ENCODE measurements at regions not wholly inside any gene's neighbourhood (a gene's known extent, or its start where the extent isn't known, plus 50 kb on each side); places are given as distances from the start of the nearest gene placed in this dataset.

GRCh38 chr18:61724532-61724931, 168.3 kb downstream of the RNF152 start:
- TF ChIP-seq EZH2phosphoT487 (IDR thresholded peaks at IDR 0.05; ENCODE audit: borderline replicate concordance, low read depth) (no peak), FOXM1 (IDR thresholded peaks at IDR 0.05; ENCODE audit: low read depth) (no peak), RCOR1 (IDR thresholded peaks at IDR 0.05; ENCODE audit: low read length) (no peak), POLR2AphosphoS5 (IDR thresholded peaks at IDR 0.05; ENCODE audit: low read depth, low read length) (no peak), CTCF (IDR thresholded peaks at IDR 0.05) (no peak), REST (IDR thresholded peaks at IDR 0.05; ENCODE audit: low read depth, low read length) (no peak), FOSL2 (IDR thresholded peaks at IDR 0.05; ENCODE audit: borderline replicate concordance, low read depth) (no peak), JUND (IDR thresholded peaks at IDR 0.05) (no peak), TAF1 (IDR thresholded peaks at IDR 0.05; ENCODE audit: borderline replicate concordance, low read depth, low read length) (no peak), RFX5 (IDR thresholded peaks at IDR 0.05; ENCODE audit: low read length) (no peak)

All from SK-N-SH (cell line).